ENCODE measurements at regions not wholly inside any gene's neighbourhood (a gene's known extent, or its start where the extent isn't known, plus 50 kb on each side); places are given as distances from the start of the nearest gene placed in this dataset.

- no peak for DNase-seq
Measured at GRCh38 chr1:234708700-234709395, 98.9 kb upstream of the IRF2BP2 start.

DNA sequence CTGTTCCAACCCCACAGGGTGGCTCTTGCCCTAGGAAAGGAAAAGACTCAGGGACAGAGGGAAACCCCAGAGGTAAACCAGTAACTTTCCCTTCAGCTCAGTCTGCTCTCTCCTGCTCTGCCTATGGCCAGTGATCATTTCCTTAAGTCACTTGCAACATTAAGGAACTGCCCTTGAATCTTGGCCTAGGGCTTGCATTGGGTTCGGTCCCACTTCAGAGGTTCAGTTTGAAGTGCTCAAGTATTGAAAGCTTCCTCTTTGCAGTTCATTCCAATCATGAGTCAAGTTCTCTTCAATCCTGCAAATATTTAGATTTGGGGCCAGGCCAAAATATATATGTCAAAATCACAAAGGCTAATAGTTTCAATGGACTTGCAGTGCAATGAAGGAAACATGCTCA lies 97.7 kb upstream of the IRF2BP2 start:
- DNase-seq: no peak

DNA sequence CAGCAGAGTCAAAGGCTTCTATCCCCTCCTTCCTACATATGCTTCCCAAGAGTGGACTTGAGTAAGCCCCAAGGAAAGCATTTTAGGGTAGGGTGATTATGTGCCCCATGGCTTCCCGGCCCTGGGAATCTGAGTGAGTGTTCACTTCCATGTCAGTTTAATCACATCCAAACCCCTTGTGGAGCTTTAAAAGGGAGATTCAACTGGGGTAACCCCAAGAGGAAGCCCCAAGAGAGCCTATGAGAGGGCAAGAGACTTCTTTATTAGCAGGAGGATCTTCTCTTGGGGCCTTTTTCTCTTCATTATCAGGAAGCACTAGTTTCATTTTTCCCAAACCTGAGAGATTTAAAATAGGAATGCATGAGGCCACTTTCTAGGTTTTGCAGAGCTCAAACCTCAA lies 97.0 kb upstream of the IRF2BP2 start:
- DNase-seq: no peak

GRCh38 chr1:234706199-234706598 lies 96.2 kb upstream of the IRF2BP2 start:
- DNase-seq: no peak

DNA sequence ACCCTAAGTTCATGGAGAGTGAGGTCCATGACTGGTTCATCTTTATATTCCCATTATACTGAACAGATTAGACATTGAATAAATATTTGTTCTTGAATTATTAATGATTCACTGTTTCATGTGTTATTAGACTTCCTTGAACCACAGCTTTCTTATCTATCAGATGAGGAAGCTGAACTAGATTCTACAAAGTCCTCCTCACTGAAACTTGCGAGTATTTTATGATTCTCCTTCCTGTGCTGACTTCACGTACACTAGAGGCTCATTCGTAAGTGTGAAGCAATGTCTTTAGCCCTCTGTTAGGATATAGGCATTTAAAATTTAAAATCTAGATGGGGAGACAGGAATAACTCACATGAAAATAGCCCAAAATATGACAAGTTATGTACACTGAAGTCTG lies 95.6 kb upstream of the IRF2BP2 start:
- DNase-seq: no peak

DNA sequence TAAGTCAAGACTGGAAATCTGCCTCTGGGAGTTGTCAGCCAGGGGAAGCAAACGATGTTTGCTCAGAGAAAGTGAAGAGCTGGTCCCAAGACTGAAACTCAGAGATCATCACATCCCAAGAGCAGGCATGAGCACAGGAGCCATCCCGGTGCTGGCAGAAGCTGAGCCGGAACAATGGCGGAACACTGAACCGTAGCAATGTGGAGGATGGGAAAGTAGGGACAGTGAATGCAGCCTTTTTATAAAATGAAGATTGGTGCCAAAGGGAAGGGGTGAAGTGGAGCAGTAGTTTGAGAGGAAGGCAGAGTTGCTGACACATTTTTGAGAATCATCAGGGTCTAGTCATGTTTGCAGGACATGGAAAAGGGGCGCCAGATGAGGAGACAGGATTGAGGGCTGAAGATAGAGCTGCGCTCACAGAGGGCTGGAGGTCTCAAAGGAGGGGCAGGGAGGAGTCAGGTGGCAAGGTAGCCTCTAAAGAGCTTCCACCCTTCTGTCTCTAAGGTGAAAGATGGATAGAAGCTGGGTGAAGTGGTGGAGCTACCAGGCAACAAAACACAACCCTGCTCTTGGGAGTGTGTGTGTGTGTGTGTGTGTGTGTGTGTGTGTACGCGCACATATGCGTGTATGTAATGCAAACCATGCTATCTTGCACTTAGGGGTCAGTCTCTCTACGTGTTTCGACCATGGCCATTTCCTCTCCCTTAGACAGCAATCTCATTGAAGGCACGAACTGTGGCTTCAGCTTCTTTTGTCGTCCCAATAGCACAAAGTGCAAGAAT lies 94.3 kb upstream of the IRF2BP2 start:
- no peak for DNase-seq

GRCh38 chr1:234702342-234703000 lies 92.5 kb upstream of the IRF2BP2 start:
- DNase-seq: no peak

DNA sequence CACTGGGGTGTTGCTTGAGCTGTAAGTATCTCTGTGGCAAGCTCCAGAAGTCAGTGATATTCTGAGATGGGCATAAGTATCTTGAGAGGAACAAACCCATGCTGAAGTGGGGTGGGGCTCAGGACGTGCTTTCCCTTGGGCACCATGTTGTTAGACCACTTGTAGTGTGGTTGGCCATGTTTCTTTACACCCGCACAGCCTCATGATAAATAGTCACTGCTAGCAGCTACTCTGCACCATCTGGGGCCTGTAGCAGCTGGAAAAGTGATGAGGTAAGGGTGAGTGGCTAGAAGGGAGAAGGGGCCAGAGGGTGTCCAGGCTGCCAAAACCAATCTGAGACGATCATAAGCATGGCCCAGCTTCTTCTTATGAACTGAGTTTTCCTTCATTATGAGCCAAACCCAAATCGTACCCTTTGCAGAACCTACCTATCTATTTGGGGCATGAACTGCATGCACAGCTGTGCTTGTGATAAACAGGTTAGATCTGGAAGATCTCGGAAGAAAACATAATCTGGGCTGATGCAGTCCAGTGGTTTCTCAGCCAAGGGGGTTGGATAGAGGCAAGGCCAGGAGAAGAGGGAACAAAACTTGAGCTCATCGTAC lies 91.9 kb upstream of the IRF2BP2 start:
- DNase-seq: no peak

DNA sequence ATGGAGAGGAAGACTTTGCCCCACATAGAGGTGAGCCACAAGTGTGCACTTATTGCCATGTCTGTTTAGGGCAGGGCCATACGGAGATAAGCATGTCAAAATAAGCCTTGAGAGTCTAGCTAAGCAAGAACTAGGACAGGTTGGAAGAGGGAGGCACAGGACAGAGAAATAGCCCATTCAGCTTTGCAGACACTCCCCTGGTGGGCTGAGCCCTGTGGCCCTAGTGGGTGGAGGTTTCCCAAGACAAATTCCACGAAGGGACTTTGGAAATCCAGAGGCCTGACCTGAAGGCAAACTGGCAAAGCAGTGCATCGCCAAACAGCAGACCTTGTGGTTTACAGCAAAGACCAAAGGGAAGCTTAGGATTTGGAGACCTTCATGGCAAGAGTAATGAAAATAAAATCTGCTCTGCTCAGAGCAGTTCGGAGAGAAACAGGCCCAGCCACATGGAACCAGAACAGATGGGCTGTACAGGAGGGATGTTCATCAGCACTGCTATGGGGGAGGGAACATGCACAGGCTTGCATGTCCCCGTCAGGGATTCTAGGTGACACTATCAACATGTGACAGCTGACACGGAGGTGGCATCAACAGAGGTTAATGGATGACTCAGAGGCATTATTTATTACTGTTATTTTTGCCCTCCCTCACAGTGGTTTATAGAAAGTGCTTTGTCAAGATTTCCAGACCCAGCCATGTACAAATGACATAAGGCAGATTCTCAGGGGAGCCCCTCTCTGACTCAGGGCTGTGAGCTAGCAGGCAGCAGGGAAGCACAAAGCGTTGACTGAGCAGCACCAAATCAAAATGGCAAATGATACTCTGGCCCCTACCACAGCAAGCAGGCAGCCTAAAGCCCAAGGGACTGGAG lies 90.1 kb upstream of the IRF2BP2 start:
- DNase-seq: no peak

GRCh38 chr1:234698686-234699085 lies 88.7 kb upstream of the IRF2BP2 start:
- no peak for DNase-seq

DNA sequence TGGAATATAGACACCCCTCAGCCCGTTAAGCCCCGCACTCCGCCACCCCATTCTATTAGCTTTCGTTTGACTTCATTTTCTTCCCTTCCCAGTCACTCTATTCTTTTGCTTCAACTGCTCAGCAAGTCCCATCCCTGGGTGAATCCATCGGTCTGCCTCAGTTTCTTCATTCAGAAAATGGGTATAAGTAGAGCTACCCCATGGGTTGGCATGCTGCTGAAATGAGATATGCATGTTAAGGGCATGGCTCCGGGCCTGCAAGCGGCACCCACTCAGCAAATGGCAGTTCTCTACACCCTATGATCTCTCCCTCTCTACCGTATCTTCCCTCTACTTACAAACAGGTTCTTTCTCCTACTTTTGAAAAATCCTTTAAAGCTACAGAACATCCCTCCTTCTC lies 87.8 kb upstream of the IRF2BP2 start:
- DNase-seq: no peak

GRCh38 chr1:234697015-234697414 lies 87.0 kb upstream of the IRF2BP2 start:
- DNase-seq: no peak

GRCh38 chr1:234696148-234696576 lies 86.2 kb upstream of the IRF2BP2 start:
- DNase-seq: no peak

GRCh38 chr1:234694661-234695060 lies 84.7 kb upstream of the IRF2BP2 start:
- no peak for DNase-seq

- no peak for DNase-seq
Measured at GRCh38 chr1:234692966-234693580, 83.1 kb upstream of the IRF2BP2 start.

- no peak for DNase-seq
Measured at GRCh38 chr1:234691567-234691966, 81.6 kb upstream of the IRF2BP2 start.

DNA sequence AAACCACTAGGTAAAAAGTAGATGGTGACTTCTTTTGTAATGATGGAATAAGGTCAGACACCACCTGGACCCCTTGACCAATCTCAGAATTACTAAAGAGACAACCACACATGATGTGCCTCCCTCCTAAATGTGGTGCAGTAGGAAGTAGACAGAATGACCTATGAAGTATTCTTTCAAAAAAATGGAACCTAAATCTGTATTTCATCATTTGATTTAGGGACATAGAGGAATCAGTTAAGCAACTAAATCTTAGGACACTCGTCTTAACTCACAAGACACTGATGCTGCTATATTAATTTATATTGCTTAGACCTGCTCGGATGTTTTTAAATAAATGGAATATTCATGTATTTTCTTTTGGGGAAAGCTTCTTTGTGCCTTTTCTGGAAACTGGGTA lies 80.9 kb upstream of the IRF2BP2 start:
- no peak for DNase-seq

- DNase-seq: no peak
Measured at GRCh38 chr1:234689236-234689635, 79.3 kb upstream of the IRF2BP2 start.

DNA sequence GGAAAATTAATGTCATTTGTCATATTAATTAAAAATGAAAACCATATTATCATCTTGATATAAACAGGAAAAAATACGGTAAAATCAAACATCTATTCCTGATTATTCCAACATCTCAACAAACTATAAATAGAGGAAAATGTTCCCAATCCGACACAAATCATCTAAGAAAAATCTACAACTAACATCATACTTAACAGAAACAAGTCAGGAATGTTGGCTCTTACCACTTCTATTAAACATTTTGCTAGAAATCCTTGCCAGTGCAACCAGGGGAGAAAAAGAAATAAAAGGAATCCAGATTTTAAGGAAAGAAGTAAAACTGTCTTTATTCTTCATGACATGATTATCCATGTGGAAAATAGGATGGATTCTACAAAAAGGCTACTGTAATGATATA lies 77.0 kb upstream of the IRF2BP2 start:
- no peak for DNase-seq

DNA sequence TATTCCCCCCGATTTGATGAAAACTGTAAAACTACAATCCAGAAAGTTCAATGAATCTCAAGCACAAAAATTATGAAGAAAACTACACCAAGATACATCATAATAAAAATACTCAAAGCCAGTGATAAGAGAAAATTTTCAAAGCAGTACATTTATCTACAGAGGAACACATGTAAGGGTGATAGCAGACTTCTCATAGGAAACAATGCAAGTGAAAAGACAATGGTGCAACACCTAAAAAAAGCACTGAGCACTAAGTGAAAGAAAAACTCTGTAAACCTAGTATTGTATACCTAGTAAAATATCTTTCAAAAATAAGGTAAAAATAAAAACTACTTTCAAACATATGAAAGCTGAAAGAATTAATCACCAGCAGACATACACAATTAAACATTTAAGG lies 76.1 kb upstream of the IRF2BP2 start:
- DNase-seq: no peak

GRCh38 chr1:234684856-234685255 lies 74.9 kb upstream of the IRF2BP2 start:
- no peak for DNase-seq

Data from NCI-H1930 (cell line).